Activated T-cell treated with anti-CD3 and anti-CD28 coated beads, Interleukin-2, amount 50 U/mL, for 1 hour (primary cell): ENCODE measurements at regions not wholly inside any gene's neighbourhood (a gene's known extent, or its start where the extent isn't known, plus 50 kb on each side); places are given as distances from the start of the nearest gene placed in this dataset.
"Not testable (repeated sequence)": the region's sequence is repeated elsewhere in the genome, so short reads cannot be mapped to it uniquely, and the experiment has no call there.

Experiments used
- DNase-seq: peaks from one replicate; pipeline ENCODE4 v3.0.0-alpha.2; 2020

GRCh38 chr15:84094720-84095119 is 140.9 kb upstream of the GOLGA6L4 start:
- DNase-seq: not testable (repeated sequence)

GRCh38 chr15:84097053-84097452 is 138.5 kb upstream of the GOLGA6L4 start:
- not testable (repeated sequence) for DNase-seq

GRCh38 chr15:84098604-84099003 is 137.0 kb upstream of the GOLGA6L4 start:
- no peak for DNase-seq

GRCh38 chr15:84099181-84099580 is 136.4 kb upstream of the GOLGA6L4 start:
- no peak for DNase-seq

- DNase-seq: no peak
Measured at GRCh38 chr15:84103345-84103744, 132.2 kb upstream of the GOLGA6L4 start.

GRCh38 chr15:84104853-84105252 is 130.7 kb upstream of the GOLGA6L4 start:
- no peak for DNase-seq

GRCh38 chr15:84108728-84109127 is 126.8 kb upstream of the GOLGA6L4 start:
- DNase-seq: no peak

GRCh38 chr15:84111575-84111974 is 124.0 kb upstream of the GOLGA6L4 start:
- no peak for DNase-seq

GRCh38 chr15:84112025-84112424 is 123.5 kb upstream of the GOLGA6L4 start:
- no peak for DNase-seq

GRCh38 chr15:84113919-84114318 is 121.7 kb upstream of the GOLGA6L4 start:
- no peak for DNase-seq

GRCh38 chr15:84114680-84115079 is 120.9 kb upstream of the GOLGA6L4 start:
- not testable (repeated sequence) for DNase-seq

GRCh38 chr15:84119351-84119750 is 116.2 kb upstream of the GOLGA6L4 start:
- not testable (repeated sequence) for DNase-seq

- not testable (repeated sequence) for DNase-seq
Measured at GRCh38 chr15:84120903-84121302, 114.7 kb upstream of the GOLGA6L4 start.

GRCh38 chr15:84128706-84129105 is 106.9 kb upstream of the GOLGA6L4 start:
- DNase-seq: not testable (repeated sequence)

- not testable (repeated sequence) for DNase-seq
Measured at GRCh38 chr15:84130098-84130831, 105.3 kb upstream of the GOLGA6L4 start.

- not testable (repeated sequence) for DNase-seq
Measured at GRCh38 chr15:84135931-84136456, 99.6 kb upstream of the GOLGA6L4 start.

GRCh38 chr15:84142888-84143337 is 92.7 kb upstream of the GOLGA6L4 start:
- DNase-seq: peak; percentile 61

- DNase-seq: no peak
Measured at GRCh38 chr15:84143753-84144314, 91.7 kb upstream of the GOLGA6L4 start.

- not testable (repeated sequence) for DNase-seq
Measured at GRCh38 chr15:84144946-84145345, 90.6 kb upstream of the GOLGA6L4 start.

- DNase-seq: not testable (repeated sequence)
Measured at GRCh38 chr15:84146299-84146698, 89.3 kb upstream of the GOLGA6L4 start.

- DNase-seq: not testable (repeated sequence)
Measured at GRCh38 chr15:84147307-84147706, 88.3 kb upstream of the GOLGA6L4 start.

GRCh38 chr15:84151205-84151931 is 84.2 kb upstream of the GOLGA6L4 start:
- DNase-seq: no peak

- not testable (repeated sequence) for DNase-seq
Measured at GRCh38 chr15:84152381-84152979, 83.1 kb upstream of the GOLGA6L4 start.
